ENCODE measurements at regions not wholly inside any gene's neighbourhood (a gene's known extent, or its start where the extent isn't known, plus 50 kb on each side); places are given as distances from the start of the nearest gene placed in this dataset.

GRCh38 chr13:88648598-88649373 is 977.6 kb downstream of the SLITRK5 start:
- Histone ChIP-seq H3K27me3 (no peaks in the 10 kb centered on the region), H3K9me3 (peaks cover 0 to 2% (median under 1%) of the 10 kb centered on the region in 4 donors), H3K4me1 (no peaks in the 10 kb centered on the region), H3K36me3 (no peaks in the 10 kb centered on the region), H3K4me3 (no peak overlapping the region), H3K27ac (no peak overlapping the region)
- WGBS, 2 donors, result 42 to 45% methylated on average over 2 of the region's 2 CpGs
- intact Hi-C loops (cut with DNase I), result no loop called here
- no peak for TF ChIP-seq CTCF (IDR thresholded peaks at IDR 0.05)
- no peak for TF ChIP-seq EP300 (IDR thresholded peaks at IDR 0.05)
- TF ChIP-seq POLR2AphosphoS5 (IDR thresholded peaks at IDR 0.05), result no peak
- TF ChIP-seq POLR2A (IDR thresholded peaks at IDR 0.05), result no peak
- DNase-seq, result no peak

- Histone ChIP-seq H3K27me3 (no peaks in the 10 kb centered on the region), H3K27ac (no peak overlapping the region), H3K36me3 (no peaks in the 10 kb centered on the region), H3K4me3 (no peak overlapping the region), H3K9me3 (no peaks in the 10 kb centered on the region), H3K4me1 (no peaks in the 10 kb centered on the region)
- TF ChIP-seq POLR2A (IDR thresholded peaks at IDR 0.05), result no peak
- TF ChIP-seq CTCF (IDR thresholded peaks at IDR 0.05), result no peak
- no peak for TF ChIP-seq POLR2AphosphoS5 (IDR thresholded peaks at IDR 0.05)
- TF ChIP-seq EP300 (IDR thresholded peaks at IDR 0.05), result no peak
- DNase-seq, result no peak
- intact Hi-C loops (cut with DNase I), result no loop called here
- WGBS, 2 donors, result 75 to 89% methylated on average over 4 of the region's 4 CpGs
Observed at GRCh38 chr13:88649855-88650254, 978.7 kb downstream of the SLITRK5 start.

GRCh38 chr13:88651531-88651930 is 980.4 kb downstream of the SLITRK5 start:
- DNase-seq, result no peak
- no peak for TF ChIP-seq CTCF (IDR thresholded peaks at IDR 0.05)
- TF ChIP-seq POLR2AphosphoS5 (IDR thresholded peaks at IDR 0.05), result no peak
- no peak for TF ChIP-seq EP300 (IDR thresholded peaks at IDR 0.05)
- no peak for TF ChIP-seq POLR2A (IDR thresholded peaks at IDR 0.05)
- Histone ChIP-seq H3K36me3 (no peaks in the 10 kb centered on the region), H3K27ac (no peak overlapping the region), H3K4me1 (no peaks in the 10 kb centered on the region), H3K4me3 (no peak overlapping the region), H3K27me3 (no peaks in the 10 kb centered on the region), H3K9me3 (no peaks in the 10 kb centered on the region)
- intact Hi-C loops (cut with DNase I), result no loop called here
- 85 to 88% methylated on average over 5 of the region's 5 CpGs for WGBS, 2 donors

DNA sequence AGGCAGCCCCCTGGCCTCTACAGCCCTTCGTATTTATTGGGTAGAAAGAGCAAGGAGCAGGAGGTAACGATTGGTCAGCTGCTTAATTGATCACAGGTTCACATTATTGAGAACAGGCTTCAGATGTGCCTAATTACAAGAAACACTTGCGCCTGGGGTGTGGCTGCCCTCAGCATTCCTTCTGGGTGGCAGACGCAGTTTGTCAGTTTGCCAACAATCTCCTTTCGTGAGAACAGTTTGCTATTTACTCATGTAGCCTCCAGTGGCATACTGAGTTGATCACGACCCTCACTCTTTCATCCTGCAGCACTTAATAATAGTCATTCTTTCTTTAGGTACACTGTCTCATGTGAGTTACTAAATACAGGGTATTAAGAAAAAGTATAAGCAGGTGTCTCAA is 985.6 kb downstream of the SLITRK5 start:
- 23 to 66% methylated on average over 6 of the region's 6 CpGs for WGBS, 2 donors
- Histone ChIP-seq H3K9me3 (no peaks in the 10 kb centered on the region), H3K4me1 (no peaks in the 10 kb centered on the region), H3K27me3 (no peaks in the 10 kb centered on the region), H3K27ac (no peak overlapping the region), H3K4me3 (no peak overlapping the region), H3K36me3 (no peaks in the 10 kb centered on the region)
- intact Hi-C loops (cut with DNase I), result no loop called here
- no peak for DNase-seq
- TF ChIP-seq POLR2AphosphoS5 (IDR thresholded peaks at IDR 0.05), result no peak
- TF ChIP-seq POLR2A (IDR thresholded peaks at IDR 0.05), result no peak
- TF ChIP-seq EP300 (IDR thresholded peaks at IDR 0.05), result no peak
- TF ChIP-seq CTCF (IDR thresholded peaks at IDR 0.05), result no peak

- WGBS, 2 donors, result 84 to 86% methylated on average over 1 of the region's 1 CpG
- no peak for DNase-seq
- Histone ChIP-seq H3K4me3 (no peak overlapping the region), H3K27ac (no peak overlapping the region), H3K4me1 (no peaks in the 10 kb centered on the region), H3K9me3 (no peaks in the 10 kb centered on the region), H3K36me3 (no peaks in the 10 kb centered on the region), H3K27me3 (no peaks in the 10 kb centered on the region)
- intact Hi-C loops (cut with DNase I), result no loop called here
- TF ChIP-seq POLR2A (IDR thresholded peaks at IDR 0.05), result no peak
Observed at GRCh38 chr13:88670509-88670908, 999.3 kb downstream of the SLITRK5 start.

All from sigmoid colon (tissue), 6 donors.